H1 (cell line): ENCODE measurements at regions not wholly inside any gene's neighbourhood (a gene's known extent, or its start where the extent isn't known, plus 50 kb on each side); places are given as distances from the start of the nearest gene placed in this dataset.

Source experiments
- ASH2L ChIP-seq: fragments of 200-600, 300-600 bp; sonication (generic); IDR thresholded peaks from one replicate; pipeline ENCODE4 v1.7.1; 2017; ENCODE audit warnings: low read length
- ATF2 ChIP-seq: IDR thresholded peaks from 2 replicates; pipeline ENCODE4 v1.6.1; 2012; ENCODE audit warnings: low read length, inconsistent platforms
- POU5F1 ChIP-seq: IDR thresholded peaks from 2 replicates; pipeline ENCODE4 v1.6.1; 2011; ENCODE audit warnings: low read depth, mild to moderate bottlenecking, low read length, moderate library complexity
- RAD21 ChIP-seq, 2 experiments: IDR thresholded peaks in 1 of 2; conservative IDR thresholded peaks in 1 of 2; 2 replicates each; pipeline ENCODE4 v1.6.1; 2011; ENCODE audit warnings: low read depth in 2 of 2, low read length in 2 of 2, improper control_type of control experiment in 1 of 2, inconsistent platforms in 1 of 2, mild to moderate bottlenecking in 1 of 2, moderate library complexity in 1 of 2
- TBP ChIP-seq: IDR thresholded peaks from 2 replicates; pipeline ENCODE4 v1.6.1; 2011; ENCODE audit warnings: low read depth, low read length, improper control_type of control experiment
- TF ChIP-seq, protein P1 (sequence below), 3 experiments: IDR thresholded peaks; 1 replicate in 2 of 3; 2 replicates in 1 of 3; pipeline versions ENCODE4 v1.5.1 to v1.6.1; 2011; ENCODE audit warnings: low read length in 3 of 3, mild to moderate bottlenecking in 3 of 3, inconsistent platforms in 2 of 3, low read depth in 1 of 3, moderate library complexity in 1 of 3; ENCODE audit not compliant: insufficient read depth in 1 of 3; ENCODE audit errors: control extremely low read depth in 1 of 3

GRCh38 chr5:25979086-25979485 is 1059.3 kb downstream of the CDH9 start (continued):
- TF ChIP-seq, protein P1, sequence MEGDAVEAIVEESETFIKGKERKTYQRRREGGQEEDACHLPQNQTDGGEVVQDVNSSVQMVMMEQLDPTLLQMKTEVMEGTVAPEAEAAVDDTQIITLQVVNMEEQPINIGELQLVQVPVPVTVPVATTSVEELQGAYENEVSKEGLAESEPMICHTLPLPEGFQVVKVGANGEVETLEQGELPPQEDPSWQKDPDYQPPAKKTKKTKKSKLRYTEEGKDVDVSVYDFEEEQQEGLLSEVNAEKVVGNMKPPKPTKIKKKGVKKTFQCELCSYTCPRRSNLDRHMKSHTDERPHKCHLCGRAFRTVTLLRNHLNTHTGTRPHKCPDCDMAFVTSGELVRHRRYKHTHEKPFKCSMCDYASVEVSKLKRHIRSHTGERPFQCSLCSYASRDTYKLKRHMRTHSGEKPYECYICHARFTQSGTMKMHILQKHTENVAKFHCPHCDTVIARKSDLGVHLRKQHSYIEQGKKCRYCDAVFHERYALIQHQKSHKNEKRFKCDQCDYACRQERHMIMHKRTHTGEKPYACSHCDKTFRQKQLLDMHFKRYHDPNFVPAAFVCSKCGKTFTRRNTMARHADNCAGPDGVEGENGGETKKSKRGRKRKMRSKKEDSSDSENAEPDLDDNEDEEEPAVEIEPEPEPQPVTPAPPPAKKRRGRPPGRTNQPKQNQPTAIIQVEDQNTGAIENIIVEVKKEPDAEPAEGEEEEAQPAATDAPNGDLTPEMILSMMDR (IDR thresholded peaks at IDR 0.05; ENCODE audit: control extremely low read depth in 1 of 3, insufficient read depth in 1 of 3, low read depth in 1 of 3, low read length in 3 of 3), result no peak
- TF ChIP-seq POU5F1 (no peak), RAD21 (IDR thresholded peaks at IDR 0.05 in 1 of 2, conservative IDR thresholded peaks at IDR 0.05 in 1 of 2; ENCODE audit: low read depth in 2 of 2, low read length in 2 of 2) (no peak), ASH2L (no peak), ATF2 (no peak), TBP (no peak)
